Fibroblast of lung (primary cell): ENCODE measurements at regions not wholly inside any gene's neighbourhood (a gene's known extent, or its start where the extent isn't known, plus 50 kb on each side); places are given as distances from the start of the nearest gene placed in this dataset.

Experiments used
- DNase-seq, 2 donors: peaks; one replicate each; pipeline versions ENCODE4 v3.0.0 to v3.0.0-alpha.2; 2010; ENCODE audit warnings: low read depth in 2 of 2
- H2AFZ ChIP-seq: 2 replicates; pipeline ENCODE4 v1.5.1; 2012; ENCODE audit warnings: low read length, control low read depth, inconsistent platforms
- H3K27ac ChIP-seq: 2 replicates; pipeline ENCODE4 v1.5.1; 2011; ENCODE audit warnings: low read length, control low read depth; ENCODE audit not compliant: insufficient read depth
- H3K27me3 ChIP-seq: 2 replicates; pipeline ENCODE4 v1.5.1; 2011; ENCODE audit warnings: mild to moderate bottlenecking, low read length; ENCODE audit not compliant: control insufficient read depth, insufficient read depth
- H3K36me3 ChIP-seq: 2 replicates; pipeline ENCODE4 v1.5.1; 2011; ENCODE audit warnings: low read length; ENCODE audit not compliant: control insufficient read depth, insufficient read depth
- H3K4me1 ChIP-seq: 2 replicates; pipeline ENCODE4 v1.5.1; 2011; ENCODE audit warnings: low read length; ENCODE audit not compliant: control insufficient read depth, insufficient read depth; ENCODE audit errors: extremely low read depth
- H3K4me2 ChIP-seq: 2 replicates; pipeline ENCODE4 v1.5.1; 2011; ENCODE audit warnings: low read length, control low read depth; ENCODE audit not compliant: insufficient read depth; ENCODE audit errors: extremely low read depth
- H3K4me3 ChIP-seq, 4 experiments: fragments of 200-600 bp in 1 of 4; sonication (generic) in 1 of 4; replicated peaks in 1 of 4; 2 replicates each; pipeline ENCODE4 v1.5.1; 2011 to 2016; ENCODE audit warnings: low read length in 4 of 4, low read depth in 3 of 4, mild to moderate bottlenecking in 3 of 4, control low read depth in 2 of 4, inconsistent platforms in 1 of 4, mixed read lengths in 1 of 4; ENCODE audit not compliant: insufficient read depth in 1 of 4; ENCODE audit errors: control extremely low read depth in 1 of 4
- H3K79me2 ChIP-seq: 2 replicates; pipeline ENCODE4 v1.5.1; 2012; ENCODE audit warnings: mild to moderate bottlenecking, low read length, inconsistent platforms; ENCODE audit not compliant: control insufficient read depth, insufficient read depth
- H3K9ac ChIP-seq: 2 replicates; pipeline ENCODE4 v1.5.1; 2011; ENCODE audit warnings: mild to moderate bottlenecking, low read length, control low read depth; ENCODE audit not compliant: insufficient read depth
- H3K9me3 ChIP-seq: 2 replicates; pipeline ENCODE4 v1.5.1; 2012; ENCODE audit warnings: low read depth, low read length; ENCODE audit not compliant: control insufficient read depth, insufficient read depth
- H4K20me1 ChIP-seq: 2 replicates; pipeline ENCODE4 v1.5.1; 2011; ENCODE audit warnings: low read length; ENCODE audit not compliant: control insufficient read depth, insufficient read depth; ENCODE audit errors: extremely low read depth
- CTCF ChIP-seq, 2 donors: IDR thresholded peaks in 1 of 2; conservative IDR thresholded peaks in 1 of 2; 1 replicate in 1 of 2; 2 replicates in 1 of 2; pipeline ENCODE4 v1.5.1; 2011 to 2012; ENCODE audit warnings: low read length in 2 of 2, control low read depth in 1 of 2, inconsistent platforms in 1 of 2, low read depth in 1 of 2, mild to moderate bottlenecking in 1 of 2
- EZH2 ChIP-seq: IDR thresholded peaks from 2 replicates; pipeline ENCODE4 v1.5.1; 2012; ENCODE audit warnings: low read length, control low read depth, mild to moderate bottlenecking; ENCODE audit errors: missing control alignments

DNA sequence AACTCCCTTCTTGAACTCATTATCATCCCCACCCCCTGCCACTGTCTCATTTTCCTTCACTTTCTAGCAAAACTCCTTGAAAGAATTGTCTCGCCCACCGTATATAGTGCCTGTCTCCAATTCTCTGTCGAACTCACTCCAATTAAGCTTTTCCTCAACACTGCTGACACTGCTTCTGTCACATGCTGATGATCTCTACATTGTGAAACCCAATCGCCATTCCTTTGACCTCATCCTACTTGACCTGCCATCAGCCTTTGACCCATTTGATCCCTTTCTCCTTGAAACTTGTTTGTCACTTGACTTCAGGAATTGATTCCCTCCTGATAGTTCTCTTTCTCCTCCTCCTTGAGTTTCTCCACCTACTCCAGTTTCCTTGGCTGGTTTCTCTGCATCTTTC lies 54.8 kb downstream of the CCDC71L start:
- Histone ChIP-seq H3K4me1 (peaks cover 7% of the 10 kb centered on the region), H4K20me1 (no peaks in the 10 kb centered on the region), H3K36me3 (no peaks in the 10 kb centered on the region), H3K9ac (no peak overlapping the region), H3K9me3 (no peaks in the 10 kb centered on the region), H3K27ac (no peak overlapping the region), H3K4me2 (no peak overlapping the region), H3K27me3 (no peaks in the 10 kb centered on the region), H3K4me3 (no peak overlapping the region), H2AFZ (no peak overlapping the region), H3K79me2 (no peaks in the 10 kb centered on the region)
- TF ChIP-seq EZH2 (no peak), CTCF (conservative IDR thresholded peaks at IDR 0.05 in 1 of 2, IDR thresholded peaks at IDR 0.05 in 1 of 2; ENCODE audit: low read depth in 1 of 2, low read length in 2 of 2) (no peak)
- no peak for DNase-seq

- no peak for DNase-seq
- Histone ChIP-seq H3K4me1 (peaks cover 5% of the 10 kb centered on the region), H3K4me3 (no peak overlapping the region), H3K9me3 (no peaks in the 10 kb centered on the region), H3K9ac (no peak overlapping the region), H3K79me2 (no peaks in the 10 kb centered on the region), H3K27ac (no peak overlapping the region), H3K27me3 (no peaks in the 10 kb centered on the region), H2AFZ (no peak overlapping the region), H3K36me3 (no peaks in the 10 kb centered on the region), H4K20me1 (no peaks in the 10 kb centered on the region), H3K4me2 (no peak overlapping the region)
- TF ChIP-seq EZH2 = no peak
Observed at GRCh38 chr7:106604971-106605370, 56.0 kb downstream of the CCDC71L start.

GRCh38 chr7:106604303-106604924 lies 56.5 kb downstream of the CCDC71L start:
- Histone ChIP-seq H3K27ac (no peak overlapping the region), H3K27me3 (no peaks in the 10 kb centered on the region), H3K36me3 (no peaks in the 10 kb centered on the region), H4K20me1 (no peaks in the 10 kb centered on the region), H3K4me1 (peaks cover 5% of the 10 kb centered on the region), H3K9ac (no peak overlapping the region), H3K79me2 (no peaks in the 10 kb centered on the region), H3K4me2 (no peak overlapping the region), H3K9me3 (no peaks in the 10 kb centered on the region), H2AFZ (no peak overlapping the region), H3K4me3 (no peak overlapping the region)
- DNase-seq = no peak
- no peak for TF ChIP-seq CTCF (conservative IDR thresholded peaks at IDR 0.05 in 1 of 2, IDR thresholded peaks at IDR 0.05 in 1 of 2; ENCODE audit: low read depth in 1 of 2, low read length in 2 of 2)
- no peak for TF ChIP-seq EZH2
